H1 (cell line): ENCODE measurements at regions not wholly inside any gene's neighbourhood (a gene's known extent, or its start where the extent isn't known, plus 50 kb on each side); places are given as distances from the start of the nearest gene placed in this dataset.

Experiments
- CTCF ChIA-PET: fragments of 300-600 bp; sonication (Branson Sonifier 250); formaldehyde crosslinking; loops from one replicate; lab custom pipeline; 2021; ENCODE audit not compliant: partially characterized antibody; lab: Charles Lee
- POLR2A ChIA-PET: fragments of 300-600 bp; sonication (Branson Sonifier 250); formaldehyde crosslinking; loops from one replicate; lab custom pipeline; 2021; ENCODE audit warnings: inconsistent platforms; ENCODE audit not compliant: partially characterized antibody; lab: Charles Lee
- DNase-seq, 2 experiments: peaks; one replicate each; pipeline versions ENCODE4 v3.0.0 to v3.0.0-alpha.2; 2010 to 2022; ENCODE audit warnings: low spot score in 2 of 2, low read depth in 1 of 2, mixed read lengths in 1 of 2
- FAIRE-seq: peaks from 2 replicates; lab custom pipeline; 2011; peaks lifted over from hg19 to GRCh38; lab: Jason Lieb, UNC
- H2AFZ ChIP-seq: 2 replicates; pipeline ENCODE4 v1.8.1; 2012; ENCODE audit warnings: low read length, inconsistent platforms
- H2AK5ac ChIP-seq: 2 replicates; pipeline ENCODE4 v1.6.1; 2013; ENCODE audit warnings: low read depth, low read length
- H2BK120ac ChIP-seq: replicated peaks from 2 replicates; pipeline ENCODE3; 2013; ENCODE audit warnings: low read depth, low read length, inconsistent platforms
- H2BK12ac ChIP-seq: 2 replicates; pipeline ENCODE4 v1.6.1; 2013; ENCODE audit warnings: low read depth, low read length
- H2BK15ac ChIP-seq: 2 replicates; pipeline ENCODE4 v1.6.1; 2013; ENCODE audit warnings: low read length
- H2BK20ac ChIP-seq: 2 replicates; pipeline ENCODE4 v1.6.1; 2013; ENCODE audit warnings: low read length
- H2BK5ac ChIP-seq: 2 replicates; pipeline ENCODE4 v1.6.1; 2013; ENCODE audit warnings: low read depth, low read length
- H3K14ac ChIP-seq: 2 replicates; pipeline ENCODE4 v1.6.1; 2013; ENCODE audit warnings: inconsistent platforms; ENCODE audit not compliant: insufficient read length
- H3K18ac ChIP-seq: 2 replicates; pipeline ENCODE4 v1.6.1; 2013; ENCODE audit warnings: low read length; ENCODE audit errors: extremely low read depth
- H3K23ac ChIP-seq: 2 replicates; pipeline ENCODE4 v1.6.1; 2013; ENCODE audit warnings: inconsistent platforms; ENCODE audit not compliant: insufficient read length
- H3K23me2 ChIP-seq: 2 replicates; pipeline ENCODE4 v1.6.1; 2013; ENCODE audit warnings: low read depth, low read length
- H3K27ac ChIP-seq: 2 replicates; pipeline ENCODE4 v1.6.1; 2011; ENCODE audit warnings: low read depth, low read length, inconsistent platforms
- H3K27me3 ChIP-seq, 4 experiments: replicated peaks in 1 of 4; 1 replicate in 1 of 4; 2 replicates in 3 of 4; pipeline versions ENCODE4 v1.6.1 to v1.8.1; 2011 to 2013; ENCODE audit warnings: low read length in 3 of 4, mild to moderate bottlenecking in 3 of 4, inconsistent platforms in 2 of 4, mixed read lengths in 2 of 4, moderate library complexity in 1 of 4; ENCODE audit not compliant: control insufficient read depth in 3 of 4, insufficient read depth in 3 of 4; ENCODE audit errors: extremely low read depth in 1 of 4
- H3K36me3 ChIP-seq, 4 experiments: 2 replicates each; pipeline versions ENCODE4 v1.6.1 to v1.8.1; 2011 to 2013; ENCODE audit warnings: mild to moderate bottlenecking in 4 of 4, low read length in 3 of 4, moderate library complexity in 2 of 4, control low read depth in 1 of 4, inconsistent platforms in 1 of 4; ENCODE audit not compliant: insufficient read depth in 4 of 4, control insufficient read depth in 2 of 4
- H3K4ac ChIP-seq: replicated peaks from 2 replicates; pipeline ENCODE3; 2013; ENCODE audit warnings: low read length, low read depth, mixed read lengths, inconsistent platforms; ENCODE audit not compliant: insufficient read length
- H3K4me1 ChIP-seq, 4 experiments: replicated peaks in 1 of 4; 1 replicate in 1 of 4; 2 replicates in 3 of 4; pipeline versions ENCODE4 v1.6.1 to v1.8.1; 2011 to 2013; ENCODE audit warnings: low read length in 3 of 4, inconsistent platforms in 2 of 4, mixed read lengths in 1 of 4; ENCODE audit not compliant: insufficient read depth in 4 of 4, control insufficient read depth in 3 of 4
- H3K4me2 ChIP-seq, 2 experiments: 2 replicates each; pipeline versions ENCODE4 v1.6.1 to v1.8.1; 2011 to 2013; ENCODE audit warnings: low read depth in 2 of 2, low read length in 2 of 2, control low read depth in 1 of 2, inconsistent platforms in 1 of 2, mild to moderate bottlenecking in 1 of 2; ENCODE audit not compliant: insufficient read depth in 1 of 2
- H3K4me3 ChIP-seq, 4 experiments: fragments of 200-600, 300-600 bp in 1 of 4; sonication (generic), shearing (Covaris generic), sonication (Bioruptor Twin) in 1 of 4; 2 replicates each; pipeline versions ENCODE4 v1.5.1 to v1.8.1; 2011 to 2016; ENCODE audit warnings: low read length in 4 of 4, low read depth in 3 of 4, control low read depth in 2 of 4, inconsistent platforms in 2 of 4, mild to moderate bottlenecking in 2 of 4, mixed read lengths in 1 of 4, moderate library complexity in 1 of 4; ENCODE audit not compliant: insufficient read depth in 2 of 4; ENCODE audit errors: extremely low read depth in 1 of 4
- H3K56ac ChIP-seq: replicated peaks from 2 replicates; pipeline ENCODE3; 2013; ENCODE audit warnings: low read depth, mild to moderate bottlenecking, mixed read lengths, low read length, inconsistent platforms; ENCODE audit not compliant: insufficient read length
- H3K79me1 ChIP-seq: 2 replicates; pipeline ENCODE4 v1.6.1; 2013; ENCODE audit warnings: low read depth, low read length, control low read depth
- H3K79me2 ChIP-seq, 2 experiments: 2 replicates each; pipeline versions ENCODE4 v1.6.1 to v1.8.1; 2012 to 2013; ENCODE audit warnings: low read length in 2 of 2, mild to moderate bottlenecking in 2 of 2, inconsistent platforms in 1 of 2; ENCODE audit not compliant: insufficient read depth in 2 of 2, control insufficient read depth in 1 of 2
- H3K9ac ChIP-seq, 4 experiments: replicated peaks in 1 of 4; 1 replicate in 1 of 4; 2 replicates in 3 of 4; pipeline versions ENCODE4 v1.6.1 to v1.8.1; 2011 to 2013; ENCODE audit warnings: low read depth in 3 of 4, low read length in 3 of 4, control low read depth in 2 of 4, mild to moderate bottlenecking in 2 of 4, moderate library complexity in 2 of 4, inconsistent platforms in 1 of 4; ENCODE audit errors: extremely low read depth in 1 of 4
- H3K9me3 ChIP-seq, 2 experiments: 2 replicates each; pipeline versions ENCODE4 v1.6.1 to v1.8.1; 2012 to 2013; ENCODE audit warnings: mild to moderate bottlenecking in 2 of 2, moderate library complexity in 2 of 2, control low read depth in 1 of 2, inconsistent platforms in 1 of 2, low read depth in 1 of 2, low read length in 1 of 2, mixed read lengths in 1 of 2; ENCODE audit not compliant: insufficient read depth in 2 of 2
- H4K20me1 ChIP-seq, 2 experiments: replicated peaks in 1 of 2; 2 replicates each; pipeline versions ENCODE3 to v1.8.1; 2011 to 2013; ENCODE audit warnings: inconsistent platforms in 2 of 2, low read length in 2 of 2, mild to moderate bottlenecking in 1 of 2; ENCODE audit not compliant: insufficient read depth in 2 of 2, control insufficient read depth in 1 of 2
- H4K5ac ChIP-seq: 2 replicates; pipeline ENCODE4 v1.6.1; 2013; ENCODE audit warnings: low read length, low read depth, mixed read lengths, inconsistent platforms; ENCODE audit not compliant: insufficient read length
- H4K8ac ChIP-seq: 2 replicates; pipeline ENCODE4 v1.8.0; 2013; ENCODE audit warnings: mild to moderate bottlenecking, moderate library complexity, low read length, inconsistent platforms; ENCODE audit not compliant: insufficient read depth; ENCODE audit errors: extremely low read depth
- H4K91ac ChIP-seq: replicated peaks from 2 replicates; pipeline ENCODE3; 2013; ENCODE audit warnings: low read length, mixed read lengths, inconsistent platforms; ENCODE audit not compliant: insufficient read length
- BCL11A ChIP-seq, 2 experiments: IDR thresholded peaks; one replicate each; pipeline ENCODE4 v1.6.1; 2011; ENCODE audit warnings: low read depth in 2 of 2, low read length in 2 of 2, mild to moderate bottlenecking in 2 of 2
- CBX5 ChIP-seq: fragments of 300-800, 300-1000 bp; sonication (generic); IDR thresholded peaks from 2 replicates; pipeline ENCODE4 v1.7.1; 2016; ENCODE audit warnings: antibody characterized with exemption, low read length, low read depth
- CBX8 ChIP-seq: fragments of 300-800, 300-1000 bp; sonication (generic); IDR thresholded peaks from 2 replicates; pipeline ENCODE4 v1.7.1; 2016; ENCODE audit warnings: low read depth, low read length, borderline replicate concordance
- CTBP2 ChIP-seq: IDR thresholded peaks from 2 replicates; pipeline ENCODE4 v1.7.0; 2011; ENCODE audit warnings: borderline replicate concordance, mild to moderate bottlenecking, moderate library complexity, mixed read lengths, low read length; ENCODE audit not compliant: insufficient read depth, insufficient read length
- E2F6 ChIP-seq: IDR thresholded peaks from 2 replicates; pipeline ENCODE4 v1.6.1; 2012; ENCODE audit warnings: inconsistent platforms
- PHF8 ChIP-seq: fragments of 200-600 bp; sonication (generic); conservative IDR thresholded peaks from 2 replicates; pipeline ENCODE4 v1.7.1; 2012; ENCODE audit warnings: low read depth, mild to moderate bottlenecking, inconsistent platforms, low read length, moderate library complexity
- POU5F1 ChIP-seq: IDR thresholded peaks from 2 replicates; pipeline ENCODE4 v1.6.1; 2011; ENCODE audit warnings: low read depth, mild to moderate bottlenecking, low read length, moderate library complexity
- RFX5 ChIP-seq: IDR thresholded peaks from 2 replicates; pipeline ENCODE4 v1.6.1; 2011; ENCODE audit warnings: low read depth, low read length, improper control_type of control experiment, borderline replicate concordance
- RXRA ChIP-seq: IDR thresholded peaks from 2 replicates; pipeline ENCODE4 v1.6.1; 2011; ENCODE audit warnings: low read depth, mild to moderate bottlenecking, low read length, moderate library complexity; ENCODE audit not compliant: insufficient read depth
- SAP30 ChIP-seq: fragments of 300-600 bp; sonication (generic); IDR thresholded peaks from 2 replicates; pipeline ENCODE4 v1.7.1; 2012; ENCODE audit warnings: low read length, moderate library complexity, mild to moderate bottlenecking, inconsistent platforms; ENCODE audit not compliant: insufficient read depth, insufficient replicate concordance
- SP1 ChIP-seq: IDR thresholded peaks from 2 replicates; pipeline ENCODE4 v1.6.1; 2011; ENCODE audit warnings: low read depth, low read length
- SRF ChIP-seq: IDR thresholded peaks from 2 replicates; pipeline ENCODE4 v1.6.1; 2011; ENCODE audit warnings: mild to moderate bottlenecking, low read depth, low read length, moderate library complexity
- SUZ12 ChIP-seq: fragments of 200-600 bp; sonication (generic); IDR thresholded peaks from 2 replicates; pipeline ENCODE4 v1.6.1; 2012; ENCODE audit warnings: mild to moderate bottlenecking, inconsistent platforms, low read length, moderate library complexity, mixed read lengths
- TAF1 ChIP-seq: IDR thresholded peaks from 2 replicates; pipeline ENCODE4 v1.6.1; 2011; ENCODE audit warnings: mild to moderate bottlenecking, low read depth, low read length
- TEAD4 ChIP-seq: IDR thresholded peaks from 2 replicates; pipeline ENCODE4 v1.6.1; 2012; ENCODE audit warnings: low read depth, low read length, inconsistent platforms, mixed read lengths
- ZNF274 ChIP-seq: IDR thresholded peaks from 2 replicates; pipeline ENCODE4 v1.7.0; 2012; ENCODE audit warnings: low read length, borderline replicate concordance; ENCODE audit errors: extremely low read depth

- no peak overlapping the region for H2BK12ac ChIP-seq
- H3K79me2 ChIP-seq: no peaks in the 10 kb centered on the region
- H3K14ac ChIP-seq: no peak overlapping the region
- no peak overlapping the region for H4K8ac ChIP-seq
- no peak overlapping the region for H2BK5ac ChIP-seq
- no peak overlapping the region for H3K4me3 ChIP-seq
- CTCF ChIA-PET: interaction anchor here (0.7 kb wide), 1 partner anchor 106 kb away, joined by 3 read pairs; no protein-coding TSS in a partner anchor
- H2BK120ac ChIP-seq: no peak overlapping the region
- no peaks in the 10 kb centered on the region for H3K23me2 ChIP-seq
- H3K9ac ChIP-seq: no peak overlapping the region
- no peak overlapping the region for H3K23ac ChIP-seq
- no peak for FAIRE-seq
- POLR2A ChIA-PET: no interaction called here
- no peak overlapping the region for H3K56ac ChIP-seq
- H4K20me1 ChIP-seq: no peaks in the 10 kb centered on the region
- DNase-seq: no peak
- H3K27ac ChIP-seq: no peak overlapping the region
- no peak overlapping the region for H2BK20ac ChIP-seq
- H2AFZ ChIP-seq: no peak overlapping the region
- H4K5ac ChIP-seq: no peak overlapping the region
- H3K4ac ChIP-seq: no peak overlapping the region
- H3K36me3 ChIP-seq: no peaks in the 10 kb centered on the region
- no peaks in the 10 kb centered on the region for H3K9me3 ChIP-seq
- no peak overlapping the region for H2AK5ac ChIP-seq
- TF ChIP-seq SRF (no peak), ZNF274 (no peak), E2F6 (no peak), RFX5 (no peak), TEAD4 (no peak), PHF8 (no peak), RXRA (no peak), TAF1 (no peak), SUZ12 (no peak), CTBP2 (no peak), CBX5 (no peak), SP1 (no peak), POU5F1 (no peak), SAP30 (no peak), CBX8 (no peak), BCL11A (IDR thresholded peaks at IDR 0.05; ENCODE audit: low read depth in 2 of 2, low read length in 2 of 2) (no peak)
- H3K4me1 ChIP-seq: no peaks in the 10 kb centered on the region
- H3K27me3 ChIP-seq: no peaks in the 10 kb centered on the region
- no peaks in the 10 kb centered on the region for H3K79me1 ChIP-seq
- H3K4me2 ChIP-seq: no peak overlapping the region
- H4K91ac ChIP-seq: no peak overlapping the region
- H3K18ac ChIP-seq: no peak overlapping the region
- H2BK15ac ChIP-seq: no peak overlapping the region
These were observed 428.0 kb downstream of the SLITRK6 start for GRCh38 chr13:85371254-85371653.
